Epithelial cell of esophagus (primary cell): ENCODE measurements at regions not wholly inside any gene's neighbourhood (a gene's known extent, or its start where the extent isn't known, plus 50 kb on each side); places are given as distances from the start of the nearest gene placed in this dataset.

Experiments
- DNase-seq: peaks from one replicate; pipeline ENCODE4 v3.0.0; 2010; ENCODE audit warnings: low read depth
- H3K4me3 ChIP-seq: 2 replicates; pipeline ENCODE4 v1.5.1; 2011; ENCODE audit warnings: mild to moderate bottlenecking, low read length, control low read depth
- TF ChIP-seq, protein P1 (sequence below): IDR thresholded peaks from 2 replicates; pipeline ENCODE4 v1.5.1; 2011; ENCODE audit warnings: low read depth, mild to moderate bottlenecking, low read length, control low read depth, inconsistent platforms; ENCODE audit not compliant: insufficient read depth; ENCODE audit errors: missing control alignments

DNA sequence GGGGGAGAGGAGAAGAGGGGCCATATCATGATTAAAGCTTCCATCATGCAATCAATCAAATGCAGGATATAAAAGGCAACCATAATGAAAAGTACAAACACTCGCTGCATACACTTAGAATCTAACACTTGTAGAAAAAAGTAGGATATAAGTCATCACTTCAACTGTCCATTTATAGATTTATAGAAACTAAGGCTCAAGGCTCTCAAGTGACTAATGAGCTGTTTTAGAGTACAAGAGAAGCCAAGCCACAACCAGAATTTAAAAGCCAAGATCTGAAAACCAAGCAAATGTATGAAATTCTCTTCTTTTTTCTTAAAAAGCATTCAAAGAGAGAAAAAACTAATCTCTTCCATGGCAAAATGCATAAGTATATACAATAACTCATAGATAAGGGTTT is 160.2 kb upstream of the BLID start:
- TF ChIP-seq, protein P1, sequence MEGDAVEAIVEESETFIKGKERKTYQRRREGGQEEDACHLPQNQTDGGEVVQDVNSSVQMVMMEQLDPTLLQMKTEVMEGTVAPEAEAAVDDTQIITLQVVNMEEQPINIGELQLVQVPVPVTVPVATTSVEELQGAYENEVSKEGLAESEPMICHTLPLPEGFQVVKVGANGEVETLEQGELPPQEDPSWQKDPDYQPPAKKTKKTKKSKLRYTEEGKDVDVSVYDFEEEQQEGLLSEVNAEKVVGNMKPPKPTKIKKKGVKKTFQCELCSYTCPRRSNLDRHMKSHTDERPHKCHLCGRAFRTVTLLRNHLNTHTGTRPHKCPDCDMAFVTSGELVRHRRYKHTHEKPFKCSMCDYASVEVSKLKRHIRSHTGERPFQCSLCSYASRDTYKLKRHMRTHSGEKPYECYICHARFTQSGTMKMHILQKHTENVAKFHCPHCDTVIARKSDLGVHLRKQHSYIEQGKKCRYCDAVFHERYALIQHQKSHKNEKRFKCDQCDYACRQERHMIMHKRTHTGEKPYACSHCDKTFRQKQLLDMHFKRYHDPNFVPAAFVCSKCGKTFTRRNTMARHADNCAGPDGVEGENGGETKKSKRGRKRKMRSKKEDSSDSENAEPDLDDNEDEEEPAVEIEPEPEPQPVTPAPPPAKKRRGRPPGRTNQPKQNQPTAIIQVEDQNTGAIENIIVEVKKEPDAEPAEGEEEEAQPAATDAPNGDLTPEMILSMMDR: no peak

GRCh38 chr11:122275508-122275907 is 159.5 kb upstream of the BLID start:
- TF ChIP-seq, protein P1: no peak
- DNase-seq: no peak
- no peak overlapping the region for H3K4me3 ChIP-seq

More for the DNA sequence above, 160.2 kb upstream of the BLID start:
- DNase-seq: no peak
- H3K4me3 ChIP-seq: no peak overlapping the region

DNA sequence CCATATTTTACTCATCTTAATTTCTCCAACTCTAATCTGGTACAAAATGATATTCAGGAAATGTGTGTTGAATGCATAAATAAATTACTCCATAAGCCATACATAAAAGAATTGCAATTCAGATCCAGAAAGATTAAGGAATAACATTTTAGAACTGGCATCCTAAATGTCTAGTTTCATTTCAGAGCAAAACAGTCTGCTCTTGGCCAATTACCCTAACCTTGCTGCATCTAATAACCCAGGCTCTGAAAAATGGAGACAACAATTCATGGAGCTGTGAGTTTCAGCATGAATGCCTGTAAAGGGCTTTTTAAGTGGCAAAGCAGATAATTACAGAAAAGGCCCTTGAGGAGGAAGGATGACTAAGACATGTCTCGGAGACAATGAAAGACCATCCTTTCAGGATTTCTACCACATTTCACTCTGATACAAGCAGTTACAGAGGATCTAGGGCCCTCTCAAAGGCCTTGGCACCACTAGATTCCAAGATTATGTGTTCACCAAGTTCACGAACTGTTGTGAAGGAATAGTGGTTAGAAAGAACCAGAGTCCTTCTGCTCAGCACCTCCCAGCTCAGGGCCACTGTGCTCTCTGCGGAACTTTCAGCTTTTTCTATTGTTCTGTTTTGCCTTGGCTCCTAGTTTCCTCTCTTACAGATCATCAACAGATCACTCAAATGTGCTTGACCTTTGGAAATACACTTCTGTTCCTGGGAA is 157.6 kb upstream of the BLID start:
- DNase-seq: no peak
- TF ChIP-seq, protein P1: no peak
- H3K4me3 ChIP-seq: no peak overlapping the region

DNA sequence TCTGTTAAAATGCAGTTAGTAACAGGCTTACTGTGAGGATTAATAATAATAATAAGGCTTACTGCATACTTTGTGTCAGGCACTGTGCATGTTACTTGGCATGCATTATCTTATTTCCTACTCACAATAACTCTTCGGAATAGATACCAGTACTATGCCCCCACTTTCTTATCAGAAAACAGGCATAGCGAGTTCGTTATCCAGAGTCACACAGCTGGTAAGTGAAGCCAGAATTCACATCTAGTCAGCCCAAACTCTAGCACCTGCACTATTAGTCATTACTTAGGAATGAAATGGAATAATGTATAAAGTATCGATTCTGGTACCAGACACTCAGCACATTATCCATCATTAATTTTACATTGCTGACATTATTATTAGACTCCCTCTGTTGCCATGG is 155.7 kb upstream of the BLID start:
- no peak for DNase-seq
- TF ChIP-seq, protein P1: no peak
- H3K4me3 ChIP-seq: no peak overlapping the region

DNA sequence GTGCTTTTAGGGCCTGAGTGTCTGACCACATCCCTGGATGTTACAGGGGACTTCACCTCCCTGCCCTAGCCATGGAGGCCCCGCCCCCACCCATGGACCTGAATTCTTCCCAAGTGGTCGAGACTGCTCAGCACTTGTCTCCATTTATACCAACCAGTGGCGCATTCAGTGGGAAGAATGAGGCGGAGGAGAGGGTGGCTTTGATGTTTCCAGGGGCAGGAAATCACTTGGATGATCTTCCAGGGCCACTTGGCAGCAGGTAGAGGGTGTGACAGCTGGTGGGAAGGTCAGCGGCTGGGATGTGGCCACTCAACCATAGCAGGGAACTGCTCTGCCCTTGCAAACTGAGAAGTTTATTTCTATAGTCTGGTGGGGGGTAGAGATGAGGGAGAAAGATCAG is 155.1 kb upstream of the BLID start:
- TF ChIP-seq, protein P1: no peak
- DNase-seq: no peak
- H3K4me3 ChIP-seq: no peak overlapping the region

GRCh38 chr11:122270535-122270934 is 154.5 kb upstream of the BLID start:
- DNase-seq: no peak
- TF ChIP-seq, protein P1: no peak
- H3K4me3 ChIP-seq: no peak overlapping the region

DNA sequence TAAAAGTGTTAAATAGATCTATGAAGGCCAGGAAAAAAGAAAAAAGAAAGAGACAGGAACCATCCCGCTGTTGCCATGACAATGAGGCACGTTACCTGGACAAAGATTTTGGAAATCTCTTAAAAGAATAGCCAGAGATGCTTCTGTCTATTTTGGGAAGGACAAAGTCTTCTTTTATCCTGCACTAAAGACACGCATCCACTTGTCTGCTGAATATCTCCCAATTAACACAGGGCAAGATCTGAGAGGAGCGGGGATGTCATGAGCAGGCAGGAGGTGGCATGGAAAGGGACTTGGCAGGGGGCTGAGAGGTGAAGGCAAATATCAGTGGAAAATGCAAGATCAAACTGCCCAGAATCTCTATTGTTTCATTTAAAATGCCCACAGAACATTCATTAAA is 153.8 kb upstream of the BLID start:
- TF ChIP-seq, protein P1: no peak
- no peak for DNase-seq
- no peak overlapping the region for H3K4me3 ChIP-seq
